ENCODE measurements at regions not wholly inside any gene's neighbourhood (a gene's known extent, or its start where the extent isn't known, plus 50 kb on each side); places are given as distances from the start of the nearest gene placed in this dataset.

DNA sequence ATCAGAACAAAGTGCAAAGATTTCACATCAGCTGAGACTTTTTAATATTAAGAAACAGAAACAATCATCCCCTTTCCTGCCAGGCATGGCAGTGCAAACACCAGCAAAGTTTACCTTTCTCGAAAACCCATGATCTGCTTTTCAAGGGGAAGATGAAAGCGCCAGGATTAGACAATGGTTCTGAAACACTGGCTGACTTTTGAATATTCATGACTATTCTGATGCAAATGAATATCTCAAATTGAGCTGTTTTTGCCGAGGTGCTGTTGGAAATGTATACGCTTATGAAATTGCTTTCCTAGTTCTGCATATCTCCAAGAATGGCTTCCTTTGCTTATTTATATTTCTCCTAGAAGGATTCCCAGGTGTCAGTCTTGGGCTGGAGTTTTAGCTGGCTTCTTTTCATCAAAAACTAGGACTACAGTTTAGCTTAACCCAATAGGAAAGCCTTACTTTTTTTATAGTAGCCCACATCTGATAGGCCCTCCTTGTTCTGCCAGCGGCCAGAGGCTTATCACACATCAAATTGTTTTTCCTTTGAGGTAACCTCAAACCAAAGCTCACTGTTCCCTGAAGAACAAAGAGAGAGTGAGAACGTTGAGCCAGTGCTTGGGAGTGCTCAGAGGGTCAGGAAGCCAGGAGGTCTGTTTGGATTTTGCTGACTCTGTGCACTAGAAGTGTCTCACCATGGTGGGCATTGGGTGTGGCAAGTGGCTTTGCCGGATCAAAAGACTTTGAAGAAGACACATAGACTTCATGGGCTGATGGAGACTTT is 74.0 kb upstream of the PLCL2 start:
- TF ChIP-seq CTCF (IDR thresholded peaks at IDR 0.05; ENCODE audit: low read depth, low read length, missing input control), result no peak
- TF ChIP-seq JUND (IDR thresholded peaks at IDR 0.05), result no peak
- TF ChIP-seq, protein P1, sequence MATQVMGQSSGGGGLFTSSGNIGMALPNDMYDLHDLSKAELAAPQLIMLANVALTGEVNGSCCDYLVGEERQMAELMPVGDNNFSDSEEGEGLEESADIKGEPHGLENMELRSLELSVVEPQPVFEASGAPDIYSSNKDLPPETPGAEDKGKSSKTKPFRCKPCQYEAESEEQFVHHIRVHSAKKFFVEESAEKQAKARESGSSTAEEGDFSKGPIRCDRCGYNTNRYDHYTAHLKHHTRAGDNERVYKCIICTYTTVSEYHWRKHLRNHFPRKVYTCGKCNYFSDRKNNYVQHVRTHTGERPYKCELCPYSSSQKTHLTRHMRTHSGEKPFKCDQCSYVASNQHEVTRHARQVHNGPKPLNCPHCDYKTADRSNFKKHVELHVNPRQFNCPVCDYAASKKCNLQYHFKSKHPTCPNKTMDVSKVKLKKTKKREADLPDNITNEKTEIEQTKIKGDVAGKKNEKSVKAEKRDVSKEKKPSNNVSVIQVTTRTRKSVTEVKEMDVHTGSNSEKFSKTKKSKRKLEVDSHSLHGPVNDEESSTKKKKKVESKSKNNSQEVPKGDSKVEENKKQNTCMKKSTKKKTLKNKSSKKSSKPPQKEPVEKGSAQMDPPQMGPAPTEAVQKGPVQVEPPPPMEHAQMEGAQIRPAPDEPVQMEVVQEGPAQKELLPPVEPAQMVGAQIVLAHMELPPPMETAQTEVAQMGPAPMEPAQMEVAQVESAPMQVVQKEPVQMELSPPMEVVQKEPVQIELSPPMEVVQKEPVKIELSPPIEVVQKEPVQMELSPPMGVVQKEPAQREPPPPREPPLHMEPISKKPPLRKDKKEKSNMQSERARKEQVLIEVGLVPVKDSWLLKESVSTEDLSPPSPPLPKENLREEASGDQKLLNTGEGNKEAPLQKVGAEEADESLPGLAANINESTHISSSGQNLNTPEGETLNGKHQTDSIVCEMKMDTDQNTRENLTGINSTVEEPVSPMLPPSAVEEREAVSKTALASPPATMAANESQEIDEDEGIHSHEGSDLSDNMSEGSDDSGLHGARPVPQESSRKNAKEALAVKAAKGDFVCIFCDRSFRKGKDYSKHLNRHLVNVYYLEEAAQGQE (IDR thresholded peaks at IDR 0.05), result no peak
- TF ChIP-seq, protein P2, sequence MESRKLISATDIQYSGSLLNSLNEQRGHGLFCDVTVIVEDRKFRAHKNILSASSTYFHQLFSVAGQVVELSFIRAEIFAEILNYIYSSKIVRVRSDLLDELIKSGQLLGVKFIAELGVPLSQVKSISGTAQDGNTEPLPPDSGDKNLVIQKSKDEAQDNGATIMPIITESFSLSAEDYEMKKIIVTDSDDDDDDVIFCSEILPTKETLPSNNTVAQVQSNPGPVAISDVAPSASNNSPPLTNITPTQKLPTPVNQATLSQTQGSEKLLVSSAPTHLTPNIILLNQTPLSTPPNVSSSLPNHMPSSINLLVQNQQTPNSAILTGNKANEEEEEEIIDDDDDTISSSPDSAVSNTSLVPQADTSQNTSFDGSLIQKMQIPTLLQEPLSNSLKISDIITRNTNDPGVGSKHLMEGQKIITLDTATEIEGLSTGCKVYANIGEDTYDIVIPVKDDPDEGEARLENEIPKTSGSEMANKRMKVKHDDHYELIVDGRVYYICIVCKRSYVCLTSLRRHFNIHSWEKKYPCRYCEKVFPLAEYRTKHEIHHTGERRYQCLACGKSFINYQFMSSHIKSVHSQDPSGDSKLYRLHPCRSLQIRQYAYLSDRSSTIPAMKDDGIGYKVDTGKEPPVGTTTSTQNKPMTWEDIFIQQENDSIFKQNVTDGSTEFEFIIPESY (IDR thresholded peaks at IDR 0.05), result no peak
- no peak for TF ChIP-seq EGR1 (IDR thresholded peaks at IDR 0.05; ENCODE audit: low read depth in 2 of 2)
- TF ChIP-seq, protein P3, sequence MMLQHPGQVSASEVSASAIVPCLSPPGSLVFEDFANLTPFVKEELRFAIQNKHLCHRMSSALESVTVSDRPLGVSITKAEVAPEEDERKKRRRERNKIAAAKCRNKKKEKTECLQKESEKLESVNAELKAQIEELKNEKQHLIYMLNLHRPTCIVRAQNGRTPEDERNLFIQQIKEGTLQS (IDR thresholded peaks at IDR 0.05), result no peak
- TF ChIP-seq FOXA1 (IDR thresholded peaks at IDR 0.05), result no peak
- TF ChIP-seq MAX (IDR thresholded peaks at IDR 0.05), result no peak

Data from liver (tissue), 3 donors.